ENCODE measurements at regions not wholly inside any gene's neighbourhood (a gene's known extent, or its start where the extent isn't known, plus 50 kb on each side); places are given as distances from the start of the nearest gene placed in this dataset.

DNA sequence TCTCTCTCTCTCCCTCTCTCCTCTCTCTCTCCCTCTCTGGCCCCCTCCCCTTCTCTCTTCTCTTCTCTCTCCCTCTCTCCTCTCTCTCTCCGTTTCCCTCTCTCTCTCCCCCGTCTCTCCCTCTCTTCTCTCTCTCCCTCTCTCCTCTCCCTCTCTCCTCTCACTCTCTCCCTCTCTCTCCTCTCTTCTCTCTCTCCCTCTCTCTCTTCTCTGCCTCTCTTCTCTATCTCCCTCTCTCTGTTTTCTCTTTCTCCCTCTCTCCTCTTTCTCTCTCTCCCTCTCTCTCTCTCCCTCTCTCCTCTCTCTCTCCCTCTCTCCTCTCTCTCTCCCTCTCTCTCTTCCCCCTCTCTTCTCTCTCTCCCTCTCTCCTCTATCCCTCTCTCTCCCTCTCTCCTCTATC is 98.3 kb upstream of the FGF3 start:
- DNase-seq (ENCODE audit: low read depth) = no peak

DNA sequence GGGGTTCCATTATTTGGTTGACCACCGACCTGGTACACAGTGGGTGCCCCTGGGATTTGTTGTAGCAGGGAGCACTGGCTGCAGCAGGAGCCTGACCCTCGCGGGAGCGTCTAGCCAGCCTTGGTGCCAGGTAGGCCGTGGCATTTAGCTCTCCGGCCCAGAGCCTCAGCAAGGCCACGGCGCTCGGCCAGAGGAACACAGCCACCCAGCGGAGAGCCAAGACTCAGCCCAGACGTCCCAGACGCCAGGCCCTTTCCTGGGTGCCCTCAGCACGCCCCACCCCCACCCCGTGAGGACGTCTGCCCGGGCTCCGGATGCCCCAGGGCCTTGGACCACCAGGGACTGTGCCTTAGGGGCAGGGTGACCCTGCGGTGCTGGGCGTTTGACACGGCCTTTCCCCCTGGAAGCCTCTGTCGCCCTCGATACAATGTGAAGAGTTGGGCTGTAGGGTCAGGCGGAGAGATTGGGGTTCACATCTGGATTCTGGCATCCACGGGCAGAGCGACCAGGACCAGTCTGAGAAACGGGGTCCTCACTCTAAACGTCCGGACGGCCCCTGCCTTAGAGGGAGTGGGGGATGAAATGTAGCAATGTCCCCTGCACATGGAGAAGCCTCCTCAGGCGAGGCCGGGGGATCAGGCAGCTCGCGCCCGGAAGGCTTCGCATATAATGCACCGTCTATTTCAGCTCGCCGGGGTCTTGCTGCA is 99.2 kb upstream of the FGF3 start:
- DNase-seq (ENCODE audit: low read depth) = no peak

DNA sequence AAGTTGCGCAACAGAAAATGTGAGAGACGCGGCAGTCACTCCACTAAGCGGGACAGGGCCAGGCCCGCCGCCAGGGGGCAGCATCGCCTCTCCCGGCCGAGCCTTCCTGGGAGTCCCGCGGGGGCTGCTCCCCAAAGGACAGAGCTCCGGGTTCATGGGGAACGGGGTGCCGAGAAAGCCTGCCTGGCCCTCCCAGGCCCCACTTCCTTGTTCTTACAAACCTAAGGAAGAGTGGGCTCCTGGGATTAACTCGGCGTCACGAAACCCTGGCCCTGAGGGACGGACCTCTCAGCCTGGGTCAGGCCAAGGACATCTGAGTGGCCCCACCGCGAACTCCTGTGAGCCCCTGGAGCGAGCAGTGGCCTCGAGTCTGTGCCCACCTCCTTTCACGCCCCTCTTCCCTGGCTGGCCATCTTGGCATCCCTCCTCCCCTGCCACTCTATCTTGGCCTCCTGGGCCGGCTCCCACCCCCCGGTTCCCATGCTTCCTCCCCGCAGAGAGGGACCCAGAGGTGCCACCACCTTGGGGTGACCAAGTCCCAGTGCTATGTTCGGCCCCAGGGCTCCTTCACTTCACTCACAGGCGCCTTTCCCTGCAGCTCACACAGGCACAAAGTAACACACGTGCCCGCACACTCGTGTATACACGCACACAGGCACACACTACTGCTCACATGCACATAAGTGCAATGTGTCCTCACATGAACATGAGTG is 99.9 kb upstream of the FGF3 start:
- DNase-seq (ENCODE audit: low read depth) = peak; percentile 23

GRCh38 chr11:69919659-69920344 is 100.6 kb upstream of the FGF3 start:
- no peak for DNase-seq (ENCODE audit: low read depth)

GRCh38 chr11:69920345-69921127 is 101.3 kb upstream of the FGF3 start:
- DNase-seq (ENCODE audit: low read depth) = no peak

GRCh38 chr11:69921128-69922014 is 102.2 kb upstream of the FGF3 start:
- DNase-seq (ENCODE audit: low read depth) = no peak

GRCh38 chr11:69922015-69922595 is 102.9 kb upstream of the FGF3 start:
- DNase-seq (ENCODE audit: low read depth) = no peak

DNA sequence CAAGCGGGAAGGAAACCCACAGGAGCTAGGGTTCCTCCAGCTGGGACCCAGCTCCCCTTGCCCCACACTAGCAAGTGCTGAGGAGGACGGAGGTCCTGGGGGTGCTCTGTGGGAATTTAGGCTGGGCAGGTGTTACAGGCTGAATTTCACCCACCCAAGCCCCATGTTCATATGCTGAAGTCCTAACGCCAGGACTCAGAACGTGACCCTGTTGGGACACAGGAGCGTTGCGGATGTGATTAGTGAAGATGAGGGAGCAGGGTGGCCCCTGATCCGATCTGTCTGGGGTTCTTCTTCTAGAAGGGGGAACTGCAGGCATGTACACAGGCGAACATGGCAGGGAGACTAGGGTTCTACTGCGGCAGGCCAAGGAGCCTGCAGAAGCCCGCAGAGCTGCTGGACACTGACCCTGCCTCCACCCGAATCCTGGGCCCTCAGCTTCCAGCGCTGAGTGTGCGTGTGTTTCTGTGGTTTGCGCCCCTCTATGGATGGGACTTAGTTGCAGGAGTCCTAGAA is 103.4 kb upstream of the FGF3 start:
- no peak for DNase-seq (ENCODE audit: low read depth)

DNA sequence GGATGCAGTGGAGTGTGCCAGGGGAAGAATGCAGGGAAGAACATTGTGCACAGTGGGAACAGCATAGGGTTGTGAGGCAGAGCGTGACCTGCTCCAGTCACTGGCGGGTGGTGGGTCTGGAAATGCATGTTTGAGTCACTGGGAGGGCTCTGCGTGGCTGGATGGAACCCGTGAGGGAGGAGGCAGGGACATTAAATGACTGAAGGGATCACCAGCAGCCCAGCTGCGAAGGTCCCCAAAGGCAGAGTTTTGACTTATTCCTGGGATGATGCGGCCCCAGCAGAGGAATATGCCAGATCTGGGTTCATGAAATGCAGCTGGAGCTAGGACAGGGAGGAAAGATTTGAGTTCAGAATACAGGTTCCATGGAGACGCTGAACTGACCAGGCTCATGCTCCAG is 104.0 kb upstream of the FGF3 start:
- no peak for DNase-seq (ENCODE audit: low read depth)

DNA sequence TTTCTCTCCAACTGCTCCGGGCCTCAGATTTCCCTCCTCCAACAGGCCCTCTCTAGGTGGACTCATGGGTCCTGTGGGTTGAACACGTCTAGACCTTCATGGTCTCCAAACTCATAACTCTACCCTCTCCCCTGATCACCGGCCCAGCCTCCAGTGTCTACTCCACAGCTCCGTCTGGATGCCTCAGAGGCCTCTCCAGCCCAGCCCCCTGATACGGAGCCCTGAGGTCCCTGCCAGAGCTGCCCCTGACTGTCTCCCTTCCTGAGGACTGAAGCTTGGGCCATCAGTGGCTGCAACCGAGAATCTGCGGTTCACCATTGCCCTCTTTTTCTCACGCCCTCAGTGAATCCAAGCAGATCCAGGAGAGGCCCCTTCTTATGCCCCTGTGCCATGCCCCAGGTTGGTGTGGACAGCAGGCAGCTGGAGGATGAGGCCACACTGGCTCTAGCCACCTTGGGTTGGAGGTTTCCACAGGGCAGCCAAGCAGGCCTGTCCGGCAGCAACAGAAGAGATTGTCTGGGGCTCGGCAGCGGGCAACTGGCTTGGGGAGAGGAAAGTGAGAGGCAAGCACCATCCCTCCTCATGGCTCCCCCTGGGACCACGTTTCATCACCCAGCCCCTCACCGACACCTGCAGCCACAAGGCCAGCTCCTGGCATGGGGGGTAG is 104.6 kb upstream of the FGF3 start:
- DNase-seq (ENCODE audit: low read depth) = no peak

GRCh38 chr11:69924308-69925161 is 105.3 kb upstream of the FGF3 start:
- no peak for DNase-seq (ENCODE audit: low read depth)

GRCh38 chr11:69925366-69926196 is 106.4 kb upstream of the FGF3 start:
- DNase-seq (ENCODE audit: low read depth) = no peak

GRCh38 chr11:69926376-69927050 is 107.3 kb upstream of the FGF3 start:
- no peak for DNase-seq (ENCODE audit: low read depth)

GRCh38 chr11:69928121-69928520 is 108.9 kb upstream of the FGF3 start:
- DNase-seq (ENCODE audit: low read depth) = no peak

- DNase-seq (ENCODE audit: low read depth) = no peak
Measured at GRCh38 chr11:69928975-69929374, 109.8 kb upstream of the FGF3 start.

DNA sequence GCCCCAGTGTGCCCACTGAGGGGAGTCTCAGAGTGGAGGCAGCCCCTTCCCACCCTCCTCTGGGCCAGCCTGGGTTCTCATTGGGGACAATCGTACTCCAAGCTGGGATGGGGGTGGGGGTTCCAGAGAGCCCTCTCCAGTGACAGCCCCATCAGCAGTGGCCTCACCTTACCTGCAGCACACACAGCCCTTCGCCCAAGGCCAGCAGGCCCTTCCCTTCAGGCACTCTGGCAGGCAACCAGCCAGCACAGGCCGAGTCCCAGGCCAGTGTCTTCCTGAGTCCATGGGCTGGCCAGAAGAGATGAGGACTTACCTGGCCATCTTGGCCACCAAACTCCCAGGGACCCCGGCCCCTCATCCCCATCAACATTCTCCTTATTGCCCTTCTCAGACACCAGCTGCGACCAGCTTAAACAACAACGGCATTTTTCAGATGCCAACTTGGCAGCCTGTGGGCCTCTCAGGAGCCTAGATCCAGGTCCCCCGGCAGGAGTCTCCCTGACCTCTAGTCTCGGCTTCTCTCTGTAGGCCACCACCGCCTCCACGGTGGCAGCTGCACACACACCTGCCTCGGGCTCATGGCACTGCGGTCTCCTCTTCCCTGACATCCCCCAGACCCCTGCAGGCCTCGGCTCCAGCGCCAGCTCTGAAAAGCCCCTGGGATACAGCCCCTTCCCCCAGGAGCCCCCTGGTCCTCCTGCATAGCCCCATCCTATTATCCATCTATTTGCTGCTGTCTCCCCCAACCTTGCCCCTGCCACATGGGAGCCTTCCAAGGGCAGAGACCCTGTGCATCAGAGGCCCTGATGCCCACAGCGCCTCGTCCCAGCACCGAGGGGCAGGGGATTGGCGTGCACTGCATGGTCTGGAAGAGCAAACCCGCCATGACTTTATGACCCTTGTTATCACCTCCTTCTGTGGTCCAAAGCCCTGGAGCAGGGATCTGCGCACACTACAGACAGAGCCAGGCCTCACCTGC is 111.2 kb upstream of the FGF3 start:
- no peak for DNase-seq (ENCODE audit: low read depth)

Data from LHCN-M2 (cell line).